GM19043 (cell line): ENCODE measurements at regions not wholly inside any gene's neighbourhood (a gene's known extent, or its start where the extent isn't known, plus 50 kb on each side); places are given as distances from the start of the nearest gene placed in this dataset.

ENCODE experiments used
- ATAC-seq: cut with Tn5 transposase; IDR thresholded peaks from one replicate; pipeline ENCODE4 v1.9.1; 2021; ENCODE audit warnings: low read depth; ENCODE audit not compliant: unreplicated experiment

GRCh38 chr2:217291259-217291658 is 431.4 kb upstream of the TNP1 start:
- no peak for ATAC-seq

- no peak for ATAC-seq
Observed at GRCh38 chr2:217290467-217290866, 430.6 kb upstream of the TNP1 start.

GRCh38 chr2:217289907-217290280 is 430.0 kb upstream of the TNP1 start:
- no peak for ATAC-seq

GRCh38 chr2:217289177-217289906 is 429.5 kb upstream of the TNP1 start:
- no peak for ATAC-seq

GRCh38 chr2:217288472-217289063 is 428.7 kb upstream of the TNP1 start:
- no peak for ATAC-seq

- no peak for ATAC-seq
Observed at GRCh38 chr2:217286833-217287232, 427.0 kb upstream of the TNP1 start.

GRCh38 chr2:217285926-217286325 is 426.1 kb upstream of the TNP1 start:
- no peak for ATAC-seq

- ATAC-seq, result no peak
Observed at GRCh38 chr2:217283460-217283859, 423.6 kb upstream of the TNP1 start.

- no peak for ATAC-seq
Observed at GRCh38 chr2:217282531-217282930, 422.7 kb upstream of the TNP1 start.

- ATAC-seq, result no peak
Observed at GRCh38 chr2:217279556-217279955, 419.7 kb upstream of the TNP1 start.

GRCh38 chr2:217279140-217279539 is 419.3 kb upstream of the TNP1 start:
- no peak for ATAC-seq

- no peak for ATAC-seq
Observed at GRCh38 chr2:217277646-217278398, 418.0 kb upstream of the TNP1 start.

GRCh38 chr2:217276433-217276832 is 416.6 kb upstream of the TNP1 start:
- ATAC-seq, result no peak

GRCh38 chr2:217275091-217275490 is 415.2 kb upstream of the TNP1 start:
- ATAC-seq, result no peak

GRCh38 chr2:217274578-217274977 is 414.7 kb upstream of the TNP1 start:
- no peak for ATAC-seq

- no peak for ATAC-seq
Observed at GRCh38 chr2:217273851-217274250, 414.0 kb upstream of the TNP1 start.

GRCh38 chr2:217273162-217273561 is 413.3 kb upstream of the TNP1 start:
- ATAC-seq, result no peak

- ATAC-seq, result no peak
Observed at GRCh38 chr2:217271813-217272212, 411.9 kb upstream of the TNP1 start.

- no peak for ATAC-seq
Observed at GRCh38 chr2:217270485-217271121, 410.7 kb upstream of the TNP1 start.

- no peak for ATAC-seq
Observed at GRCh38 chr2:217269701-217270484, 410.0 kb upstream of the TNP1 start.

- no peak for ATAC-seq
Observed at GRCh38 chr2:217268978-217269377, 409.1 kb upstream of the TNP1 start.
